AG04450 (cell line): ENCODE measurements at regions not wholly inside any gene's neighbourhood (a gene's known extent, or its start where the extent isn't known, plus 50 kb on each side); places are given as distances from the start of the nearest gene placed in this dataset.

Experiments used
- CTCF ChIA-PET: fragments of 300-600, 350-600 bp; formaldehyde crosslinking; extraction: SDS; loops from one replicate; lab custom pipeline; 2022; ENCODE audit warnings: antibody characterized with exemption, inconsistent platforms; lab: Charles Lee
- POLR2A ChIA-PET: fragments of 350-600 bp; formaldehyde crosslinking; extraction: SDS; loops from one replicate; lab custom pipeline; 2021; ENCODE audit warnings: antibody characterized with exemption, inconsistent platforms; lab: Yijun Ruan, JAX
- DNase-seq: peaks from one replicate; pipeline ENCODE4 v3.0.0-alpha.2; 2011; ENCODE audit warnings: low read depth, low spot score
- H3K27ac ChIP-seq: one replicate; pipeline ENCODE4 v1.5.1; 2012; ENCODE audit warnings: low read depth, low read length, control low read depth
- H3K27me3 ChIP-seq: one replicate; pipeline ENCODE4 v1.6.0; 2012; ENCODE audit warnings: low read length; ENCODE audit not compliant: control insufficient read depth, insufficient read depth
- H3K4me3 ChIP-seq: 2 replicates; pipeline ENCODE4 v1.5.1; 2011; ENCODE audit warnings: mild to moderate bottlenecking, low read depth, low read length, control low read depth
- H3K9me3 ChIP-seq: 2 replicates; pipeline ENCODE4 v1.5.1; 2012; ENCODE audit warnings: low read length; ENCODE audit not compliant: control insufficient read depth, insufficient read depth
- TF ChIP-seq, protein P1 (sequence below): IDR thresholded peaks from 2 replicates; pipeline ENCODE4 v1.5.1; 2011; ENCODE audit warnings: low read depth, low read length, control low read depth, inconsistent platforms

- peaks cover 5% of the 10 kb centered on the region for H3K9me3 ChIP-seq
- POLR2A ChIA-PET = no interaction called here
- CTCF ChIA-PET = no interaction called here
- no peak overlapping the region for H3K4me3 ChIP-seq
- TF ChIP-seq, protein P1, sequence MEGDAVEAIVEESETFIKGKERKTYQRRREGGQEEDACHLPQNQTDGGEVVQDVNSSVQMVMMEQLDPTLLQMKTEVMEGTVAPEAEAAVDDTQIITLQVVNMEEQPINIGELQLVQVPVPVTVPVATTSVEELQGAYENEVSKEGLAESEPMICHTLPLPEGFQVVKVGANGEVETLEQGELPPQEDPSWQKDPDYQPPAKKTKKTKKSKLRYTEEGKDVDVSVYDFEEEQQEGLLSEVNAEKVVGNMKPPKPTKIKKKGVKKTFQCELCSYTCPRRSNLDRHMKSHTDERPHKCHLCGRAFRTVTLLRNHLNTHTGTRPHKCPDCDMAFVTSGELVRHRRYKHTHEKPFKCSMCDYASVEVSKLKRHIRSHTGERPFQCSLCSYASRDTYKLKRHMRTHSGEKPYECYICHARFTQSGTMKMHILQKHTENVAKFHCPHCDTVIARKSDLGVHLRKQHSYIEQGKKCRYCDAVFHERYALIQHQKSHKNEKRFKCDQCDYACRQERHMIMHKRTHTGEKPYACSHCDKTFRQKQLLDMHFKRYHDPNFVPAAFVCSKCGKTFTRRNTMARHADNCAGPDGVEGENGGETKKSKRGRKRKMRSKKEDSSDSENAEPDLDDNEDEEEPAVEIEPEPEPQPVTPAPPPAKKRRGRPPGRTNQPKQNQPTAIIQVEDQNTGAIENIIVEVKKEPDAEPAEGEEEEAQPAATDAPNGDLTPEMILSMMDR = no peak
- H3K27ac ChIP-seq = no peak overlapping the region
- H3K27me3 ChIP-seq = no peaks in the 10 kb centered on the region
- no peak for DNase-seq
Measured at GRCh38 chr7:109402107-109402506, 832.4 kb downstream of the DNAJB9 start.

- Histone ChIP-seq H3K4me3 (no peak overlapping the region), H3K27ac (no peak overlapping the region), H3K9me3 (no peaks in the 10 kb centered on the region; the same call in 1 of the 2 replicates), H3K27me3 (no peaks in the 10 kb centered on the region)
- DNase-seq = no peak
- TF ChIP-seq, protein P1 = no peak
- ChIA-PET CTCF (no interaction called here), POLR2A (no interaction called here)
Measured at GRCh38 chr7:109407756-109408155, 838.1 kb downstream of the DNAJB9 start.

- POLR2A ChIA-PET = no interaction called here
- H3K27ac ChIP-seq = no peak overlapping the region
- H3K9me3 ChIP-seq = no peaks in the 10 kb centered on the region
- CTCF ChIA-PET = no interaction called here
- DNase-seq = no peak
- H3K4me3 ChIP-seq = no peak overlapping the region
- TF ChIP-seq, protein P1 = no peak
- H3K27me3 ChIP-seq = no peaks in the 10 kb centered on the region
Measured at GRCh38 chr7:109437957-109438356, 868.3 kb downstream of the DNAJB9 start.

GRCh38 chr7:109449760-109450159 lies 880.1 kb downstream of the DNAJB9 start:
- no peak for DNase-seq
- no peaks in the 10 kb centered on the region for H3K27me3 ChIP-seq
- ChIA-PET CTCF (no interaction called here), POLR2A (no interaction called here)
- TF ChIP-seq, protein P1 = no peak
- no peak overlapping the region for H3K4me3 ChIP-seq
- no peak overlapping the region for H3K27ac ChIP-seq
- H3K9me3 ChIP-seq = peaks cover 11% of the 10 kb centered on the region

GRCh38 chr7:109456116-109456515 lies 886.4 kb downstream of the DNAJB9 start:
- H3K27me3 ChIP-seq = no peaks in the 10 kb centered on the region
- TF ChIP-seq, protein P1 = no peak
- no peak for DNase-seq
- CTCF ChIA-PET = no interaction called here
- POLR2A ChIA-PET = no interaction called here
- H3K4me3 ChIP-seq = no peak overlapping the region
- no peak overlapping the region for H3K27ac ChIP-seq
- H3K9me3 ChIP-seq = peaks cover 19% of the 10 kb centered on the region
